Parathyroid adenoma (tissue), 2 donors: ENCODE measurements at regions not wholly inside any gene's neighbourhood (a gene's known extent, or its start where the extent isn't known, plus 50 kb on each side); places are given as distances from the start of the nearest gene placed in this dataset.

ENCODE experiments used
- H2AFZ ChIP-seq: fragments of 300-600 bp; sonication (generic); one replicate; pipeline ENCODE4 v1.7.0; 2017; ENCODE audit warnings: antibody characterized with exemption, mild to moderate bottlenecking
- H3K27ac ChIP-seq: fragments of 300-600 bp; sonication (generic); one replicate; pipeline ENCODE4 v1.7.0; 2017
- H3K27me3 ChIP-seq: fragments of 300-600 bp; sonication (generic); one replicate; pipeline ENCODE4 v1.7.0; 2017; ENCODE audit warnings: low read length; ENCODE audit not compliant: control insufficient read depth, insufficient read depth
- H3K36me3 ChIP-seq: fragments of 300-600 bp; sonication (generic); one replicate; pipeline ENCODE4 v1.7.0; 2017; ENCODE audit warnings: low read length; ENCODE audit not compliant: control insufficient read depth, insufficient read depth
- H3K4me1 ChIP-seq: fragments of 300-600 bp; sonication (generic); one replicate; pipeline ENCODE4 v1.7.0; 2017; ENCODE audit warnings: control low read depth
- H3K4me2 ChIP-seq: fragments of 300-600 bp; sonication (generic); one replicate; pipeline ENCODE4 v1.7.0; 2017; ENCODE audit warnings: low read length
- H3K4me3 ChIP-seq: fragments of 300-600 bp; sonication (generic); one replicate; pipeline ENCODE4 v1.7.0; 2017; ENCODE audit warnings: low read depth, low read length
- H3K79me2 ChIP-seq: fragments of 300-600 bp; sonication (generic); one replicate; pipeline ENCODE4 v1.7.0; 2017; ENCODE audit warnings: control low read depth
- H3K9ac ChIP-seq: fragments of 300-600 bp; sonication (generic); one replicate; pipeline ENCODE4 v1.7.0; 2017; ENCODE audit warnings: mild to moderate bottlenecking
- H3K9me3 ChIP-seq: fragments of 300-600 bp; sonication (generic); one replicate; pipeline ENCODE4 v1.7.0; 2017; ENCODE audit warnings: low read length; ENCODE audit not compliant: control insufficient read depth
- CTCF ChIP-seq: fragments of 300-600 bp; sonication (generic); IDR thresholded peaks from one replicate; pipeline ENCODE4 v1.7.0; 2017; ENCODE audit warnings: antibody characterized with exemption, mild to moderate bottlenecking
- donor health status: primary hyperparathyroidism.

- Histone ChIP-seq H3K79me2 (no peaks in the 10 kb centered on the region), H3K9me3 (no peaks in the 10 kb centered on the region), H3K4me2 (no peak overlapping the region), H2AFZ (no peak overlapping the region), H3K9ac (no peak overlapping the region), H3K27ac (no peak overlapping the region), H3K27me3 (no peaks in the 10 kb centered on the region), H3K4me1 (no peaks in the 10 kb centered on the region), H3K4me3 (no peak overlapping the region), H3K36me3 (no peaks in the 10 kb centered on the region)
- no peak for TF ChIP-seq CTCF
These were observed 90.3 kb downstream of the MEX3B start for GRCh38 chr15:81955382-81956062.

- no peak overlapping the region for H2AFZ ChIP-seq
- no peaks in the 10 kb centered on the region for H3K79me2 ChIP-seq
- H3K27ac ChIP-seq = no peak overlapping the region
- no peaks in the 10 kb centered on the region for H3K9me3 ChIP-seq
- H3K4me1 ChIP-seq = no peaks in the 10 kb centered on the region
- TF ChIP-seq CTCF = no peak
- H3K4me3 ChIP-seq = no peak overlapping the region
- H3K27me3 ChIP-seq = no peaks in the 10 kb centered on the region
- no peak overlapping the region for H3K4me2 ChIP-seq
- no peak overlapping the region for H3K9ac ChIP-seq
- H3K36me3 ChIP-seq = no peaks in the 10 kb centered on the region
These were observed 91.5 kb downstream of the MEX3B start for GRCh38 chr15:81954158-81954783.

- no peaks in the 10 kb centered on the region for H3K27me3 ChIP-seq
- H2AFZ ChIP-seq = no peak overlapping the region
- no peak overlapping the region for H3K4me2 ChIP-seq
- no peak for TF ChIP-seq CTCF
- no peaks in the 10 kb centered on the region for H3K9me3 ChIP-seq
- H3K27ac ChIP-seq = no peak overlapping the region
- no peaks in the 10 kb centered on the region for H3K4me1 ChIP-seq
- H3K9ac ChIP-seq = no peak overlapping the region
- no peaks in the 10 kb centered on the region for H3K36me3 ChIP-seq
- no peak overlapping the region for H3K4me3 ChIP-seq
- H3K79me2 ChIP-seq = no peaks in the 10 kb centered on the region
These were observed 94.9 kb downstream of the MEX3B start for GRCh38 chr15:81950841-81951414.

GRCh38 chr15:81948751-81949150, 97.1 kb downstream of the MEX3B start:
- Histone ChIP-seq H2AFZ (no peak overlapping the region), H3K4me1 (no peaks in the 10 kb centered on the region), H3K9ac (no peak overlapping the region), H3K79me2 (no peaks in the 10 kb centered on the region), H3K27me3 (no peaks in the 10 kb centered on the region), H3K27ac (no peak overlapping the region), H3K4me2 (no peak overlapping the region), H3K9me3 (no peaks in the 10 kb centered on the region), H3K4me3 (no peak overlapping the region), H3K36me3 (no peaks in the 10 kb centered on the region)
- no peak for TF ChIP-seq CTCF
